ENCODE measurements at regions not wholly inside any gene's neighbourhood (a gene's known extent, or its start where the extent isn't known, plus 50 kb on each side); places are given as distances from the start of the nearest gene placed in this dataset.

- CTCF ChIA-PET, result no interaction called here
- H3K27me3 Mint-ChIP-seq (ENCODE audit: unreplicated experiment), result no peaks in the 10 kb centered on the region
- intact Hi-C loops (cut with micrococcal nuclease; ENCODE audit: unreplicated experiment), result no loop called here
- no TSS peak for BruUV-seq (replicated peaks)
- H3K4me3 Mint-ChIP-seq (ENCODE audit: low read depth, unreplicated experiment), result no peak overlapping the region
- no peak for DNase-seq
- peaks cover under 1% of the 10 kb centered on the region for H3K9me3 Mint-ChIP-seq (ENCODE audit: low read depth, unreplicated experiment)
- H3K4me1 Mint-ChIP-seq (ENCODE audit: low read depth, unreplicated experiment), result no peaks in the 10 kb centered on the region
- no peak overlapping the region for H3K27ac Mint-ChIP-seq (ENCODE audit: unreplicated experiment)
- H3K36me3 Mint-ChIP-seq (ENCODE audit: insufficient read depth, unreplicated experiment), result no peaks in the 10 kb centered on the region
- TF ChIP-seq CTCF (IDR thresholded peaks at IDR 0.05; ENCODE audit: unreplicated experiment), result no peak
Measured at GRCh38 chr3:22495791-22496190, 707.3 kb upstream of the UBE2E2 start.

GRCh38 chr3:22496641-22497040 is 706.5 kb upstream of the UBE2E2 start:
- H3K4me3 Mint-ChIP-seq (ENCODE audit: low read depth, unreplicated experiment), result no peak overlapping the region
- no peaks in the 10 kb centered on the region for H3K27me3 Mint-ChIP-seq (ENCODE audit: unreplicated experiment)
- no TSS peak for BruUV-seq (replicated peaks)
- H3K27ac Mint-ChIP-seq (ENCODE audit: unreplicated experiment), result no peak overlapping the region
- intact Hi-C loops (cut with micrococcal nuclease; ENCODE audit: unreplicated experiment), result no loop called here
- TF ChIP-seq CTCF (IDR thresholded peaks at IDR 0.05; ENCODE audit: unreplicated experiment), result no peak
- CTCF ChIA-PET, result no interaction called here
- no peak for DNase-seq
- peaks cover 3% of the 10 kb centered on the region for H3K9me3 Mint-ChIP-seq (ENCODE audit: low read depth, unreplicated experiment)
- H3K4me1 Mint-ChIP-seq (ENCODE audit: low read depth, unreplicated experiment), result no peaks in the 10 kb centered on the region
- H3K36me3 Mint-ChIP-seq (ENCODE audit: insufficient read depth, unreplicated experiment), result no peaks in the 10 kb centered on the region

GRCh38 chr3:22506871-22507270 is 696.3 kb upstream of the UBE2E2 start:
- no peak for DNase-seq
- no peak overlapping the region for H3K27ac Mint-ChIP-seq (ENCODE audit: unreplicated experiment)
- peaks cover 3% of the 10 kb centered on the region for H3K9me3 Mint-ChIP-seq (ENCODE audit: low read depth, unreplicated experiment)
- no peaks in the 10 kb centered on the region for H3K36me3 Mint-ChIP-seq (ENCODE audit: insufficient read depth, unreplicated experiment)
- CTCF ChIA-PET, result interaction anchor here (1.1 kb wide), 1 partner anchor 1715 kb away, joined by 3 read pairs; no protein-coding TSS in a partner anchor
- intact Hi-C loops (cut with micrococcal nuclease; ENCODE audit: unreplicated experiment), result no loop called here
- no peak for TF ChIP-seq CTCF (IDR thresholded peaks at IDR 0.05; ENCODE audit: unreplicated experiment)
- H3K27me3 Mint-ChIP-seq (ENCODE audit: unreplicated experiment), result peaks cover 13% of the 10 kb centered on the region
- H3K4me1 Mint-ChIP-seq (ENCODE audit: low read depth, unreplicated experiment), result no peaks in the 10 kb centered on the region
- no TSS peak for BruUV-seq (replicated peaks)
- no peak overlapping the region for H3K4me3 Mint-ChIP-seq (ENCODE audit: low read depth, unreplicated experiment)

GRCh38 chr3:22507709-22508108 is 695.4 kb upstream of the UBE2E2 start:
- no peak for DNase-seq
- TF ChIP-seq CTCF (IDR thresholded peaks at IDR 0.05; ENCODE audit: unreplicated experiment), result no peak
- CTCF ChIA-PET, result no interaction called here
- peaks cover 13% of the 10 kb centered on the region for H3K27me3 Mint-ChIP-seq (ENCODE audit: unreplicated experiment)
- no peak overlapping the region for H3K4me3 Mint-ChIP-seq (ENCODE audit: low read depth, unreplicated experiment)
- no TSS peak for BruUV-seq (replicated peaks)
- H3K4me1 Mint-ChIP-seq (ENCODE audit: low read depth, unreplicated experiment), result no peaks in the 10 kb centered on the region
- H3K27ac Mint-ChIP-seq (ENCODE audit: unreplicated experiment), result no peak overlapping the region
- H3K9me3 Mint-ChIP-seq (ENCODE audit: low read depth, unreplicated experiment), result peaks cover 4% of the 10 kb centered on the region
- intact Hi-C loops (cut with micrococcal nuclease; ENCODE audit: unreplicated experiment), result no loop called here
- no peaks in the 10 kb centered on the region for H3K36me3 Mint-ChIP-seq (ENCODE audit: insufficient read depth, unreplicated experiment)

- Mint-ChIP-seq H3K27ac (ENCODE audit: unreplicated experiment) (no peak overlapping the region), H3K36me3 (ENCODE audit: insufficient read depth, unreplicated experiment) (no peaks in the 10 kb centered on the region), H3K4me1 (ENCODE audit: low read depth, unreplicated experiment) (no peaks in the 10 kb centered on the region), H3K4me3 (ENCODE audit: low read depth, unreplicated experiment) (no peak overlapping the region), H3K9me3 (ENCODE audit: low read depth, unreplicated experiment) (no peaks in the 10 kb centered on the region), H3K27me3 (ENCODE audit: unreplicated experiment) (no peaks in the 10 kb centered on the region)
- TF ChIP-seq CTCF (IDR thresholded peaks at IDR 0.05; ENCODE audit: unreplicated experiment), result no peak
- DNase-seq, result no peak
- BruUV-seq (replicated peaks), result no TSS peak
- CTCF ChIA-PET, result no interaction called here
- intact Hi-C loops (cut with micrococcal nuclease; ENCODE audit: unreplicated experiment), result no loop called here
Measured at GRCh38 chr3:22523925-22524324, 679.2 kb upstream of the UBE2E2 start.

Measured in Calu3 (cell line).